ENCODE measurements at regions not wholly inside any gene's neighbourhood (a gene's known extent, or its start where the extent isn't known, plus 50 kb on each side); places are given as distances from the start of the nearest gene placed in this dataset.

GRCh38 chr12:65526311-65526710, 247.8 kb downstream of the MSRB3 start:
- Histone ChIP-seq H2AFZ (ENCODE audit: low read length) (no peak overlapping the region), H3K36me3 (ENCODE audit: insufficient read depth, low read length) (no peaks in the 10 kb centered on the region), H3K4me2 (ENCODE audit: low read length) (no peak overlapping the region), H3K9me2 (ENCODE audit: insufficient read depth, low read length) (no peaks in the 10 kb centered on the region), H3K4me3 (ENCODE audit: low read depth, low read length, poor library complexity, severe bottlenecking) (no peak overlapping the region), H3K27ac (ENCODE audit: low read depth, low read length, poor library complexity, severe bottlenecking) (no peak overlapping the region), H3K79me2 (ENCODE audit: insufficient read depth, low read depth, low read length) (no peaks in the 10 kb centered on the region), H3K9me3 (ENCODE audit: low read length) (no peaks in the 10 kb centered on the region), H3K4me1 (ENCODE audit: insufficient read depth, low read length, poor library complexity, severe bottlenecking) (no peaks in the 10 kb centered on the region), H4K20me1 (ENCODE audit: insufficient read depth, low read length) (no peaks in the 10 kb centered on the region)
- BruUV-seq (replicated peaks), result no TSS peak
- ChIA-PET POLR2A (no interaction called here), CTCF (ENCODE audit: unreplicated experiment) (no interaction called here)
- intact Hi-C loops (cut with micrococcal nuclease; ENCODE audit: unreplicated experiment), result no loop called here
- no peak for DNase-seq (ENCODE audit: low spot score)
- TF ChIP-seq EZH2phosphoT487 (IDR thresholded peaks at IDR 0.05; ENCODE audit: borderline replicate concordance, low read depth, low read length) (no peak), CTCF (conservative IDR thresholded peaks at IDR 0.05; ENCODE audit: low read length) (no peak)

GRCh38 chr12:65528127-65528526, 249.6 kb downstream of the MSRB3 start:
- Histone ChIP-seq H3K79me2 (ENCODE audit: insufficient read depth, low read depth, low read length) (no peaks in the 10 kb centered on the region), H3K4me2 (ENCODE audit: low read length) (no peak overlapping the region), H3K4me1 (ENCODE audit: insufficient read depth, low read length, poor library complexity, severe bottlenecking) (no peaks in the 10 kb centered on the region), H3K9me2 (ENCODE audit: insufficient read depth, low read length) (no peaks in the 10 kb centered on the region), H4K20me1 (ENCODE audit: insufficient read depth, low read length) (no peaks in the 10 kb centered on the region), H3K36me3 (ENCODE audit: insufficient read depth, low read length) (no peaks in the 10 kb centered on the region), H3K27ac (ENCODE audit: low read depth, low read length, poor library complexity, severe bottlenecking) (no peak overlapping the region), H3K9me3 (ENCODE audit: low read length) (no peaks in the 10 kb centered on the region), H3K4me3 (ENCODE audit: low read depth, low read length, poor library complexity, severe bottlenecking) (no peak overlapping the region), H2AFZ (ENCODE audit: low read length) (no peak overlapping the region)
- TF ChIP-seq CTCF (conservative IDR thresholded peaks at IDR 0.05; ENCODE audit: low read length) (no peak), EZH2phosphoT487 (IDR thresholded peaks at IDR 0.05; ENCODE audit: borderline replicate concordance, low read depth, low read length) (no peak)
- intact Hi-C loops (cut with micrococcal nuclease; ENCODE audit: unreplicated experiment), result no loop called here
- ChIA-PET CTCF (ENCODE audit: unreplicated experiment) (no interaction called here), POLR2A (interaction anchor here (1.2 kb wide), 1 partner anchor 16 kb away, joined by 4 read pairs; no protein-coding TSS in a partner anchor)
- BruUV-seq (replicated peaks), result no TSS peak
- DNase-seq (ENCODE audit: low spot score), result no peak

GRCh38 chr12:65529106-65529505, 250.6 kb downstream of the MSRB3 start:
- H2AFZ ChIP-seq (ENCODE audit: low read length), result no peak overlapping the region
- H4K20me1 ChIP-seq (ENCODE audit: insufficient read depth, low read length), result no peaks in the 10 kb centered on the region
- no peaks in the 10 kb centered on the region for H3K36me3 ChIP-seq (ENCODE audit: insufficient read depth, low read length)
- no peaks in the 10 kb centered on the region for H3K9me3 ChIP-seq (ENCODE audit: low read length)
- DNase-seq (ENCODE audit: low spot score), result no peak
- H3K4me3 ChIP-seq (ENCODE audit: low read depth, low read length, poor library complexity, severe bottlenecking), result no peak overlapping the region
- no peaks in the 10 kb centered on the region for H3K9me2 ChIP-seq (ENCODE audit: insufficient read depth, low read length)
- no TSS peak for BruUV-seq (replicated peaks)
- CTCF ChIA-PET (ENCODE audit: unreplicated experiment), result no interaction called here
- TF ChIP-seq CTCF (conservative IDR thresholded peaks at IDR 0.05; ENCODE audit: low read length) (no peak), EZH2phosphoT487 (IDR thresholded peaks at IDR 0.05; ENCODE audit: borderline replicate concordance, low read depth, low read length) (no peak)
- POLR2A ChIA-PET, result no interaction called here
- H3K4me2 ChIP-seq (ENCODE audit: low read length), result no peak overlapping the region
- H3K79me2 ChIP-seq (ENCODE audit: insufficient read depth, low read depth, low read length), result no peaks in the 10 kb centered on the region
- intact Hi-C loops (cut with micrococcal nuclease; ENCODE audit: unreplicated experiment), result no loop called here
- H3K27ac ChIP-seq (ENCODE audit: low read depth, low read length, poor library complexity, severe bottlenecking), result no peak overlapping the region
- no peaks in the 10 kb centered on the region for H3K4me1 ChIP-seq (ENCODE audit: insufficient read depth, low read length, poor library complexity, severe bottlenecking)

All from OCI-LY7 (cell line).